Fibroblast of skin of scalp (primary cell): ENCODE measurements at regions not wholly inside any gene's neighbourhood (a gene's known extent, or its start where the extent isn't known, plus 50 kb on each side); places are given as distances from the start of the nearest gene placed in this dataset.

Experiments
- DNase-seq: peaks from one replicate; pipeline ENCODE4 v3.0.0-alpha.2; 2013

DNA sequence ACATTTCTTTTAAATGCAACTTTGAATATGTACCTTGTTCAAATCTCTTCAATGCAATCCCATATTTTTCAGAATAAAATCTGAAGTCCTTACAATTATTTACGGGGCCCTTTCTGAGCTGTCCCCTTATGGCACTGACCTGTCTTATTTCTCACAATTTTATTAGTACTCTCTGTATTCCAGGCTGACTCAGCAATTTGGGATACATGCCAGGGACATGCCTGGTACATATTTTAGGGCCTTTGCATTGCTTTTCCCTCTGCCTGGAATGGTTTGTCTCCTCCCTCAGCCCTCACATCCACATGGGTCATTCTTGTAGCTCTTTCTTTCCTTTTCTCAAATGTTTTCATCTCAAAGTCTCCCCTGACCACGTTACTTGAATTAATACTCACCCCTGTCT is 172.2 kb upstream of the TECRL start:
- peak; percentile 69 for DNase-seq

- DNase-seq: peak; percentile 13
Observed at GRCh38 chr4:64564126-64564525, 154.9 kb upstream of the TECRL start.

DNA sequence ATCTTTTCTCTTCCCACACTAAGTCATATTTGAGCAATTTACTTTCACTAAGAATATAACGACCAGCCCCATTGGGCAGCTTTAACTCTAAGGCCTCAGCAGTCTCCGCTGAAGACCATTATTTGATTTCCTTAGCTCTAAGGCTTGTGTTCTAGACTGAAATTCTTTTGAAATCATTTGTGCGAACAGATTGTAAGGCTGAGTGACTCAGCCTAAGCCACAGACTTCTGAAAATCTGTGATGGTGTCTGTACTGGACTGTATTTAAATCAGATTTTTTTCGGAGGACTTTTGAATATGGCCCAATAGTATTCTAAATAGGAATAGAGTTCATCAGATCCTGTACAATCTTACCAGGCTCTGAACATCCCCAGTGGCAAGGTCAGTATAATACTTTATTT is 150.3 kb upstream of the TECRL start:
- DNase-seq: no peak

DNA sequence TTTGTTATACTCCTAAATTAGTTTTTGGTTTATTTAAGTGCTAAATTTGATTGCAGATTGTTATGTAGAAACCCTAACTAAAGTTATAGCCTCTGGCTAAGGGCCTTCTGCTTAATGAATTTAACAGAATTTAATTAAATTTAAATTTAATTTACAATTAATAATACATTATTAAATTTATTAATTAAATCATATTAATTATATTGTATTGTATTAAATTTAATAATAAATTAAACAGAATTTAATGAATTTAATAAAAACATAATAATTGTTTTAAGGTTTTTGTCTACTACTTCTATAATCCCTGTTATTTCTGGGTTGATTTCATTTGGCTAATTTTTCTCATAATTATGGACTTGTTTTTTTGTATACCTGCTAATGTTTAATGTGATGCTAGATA is 141.9 kb upstream of the TECRL start:
- no peak for DNase-seq

GRCh38 chr4:64545593-64545992 is 136.3 kb upstream of the TECRL start:
- DNase-seq: no peak

DNA sequence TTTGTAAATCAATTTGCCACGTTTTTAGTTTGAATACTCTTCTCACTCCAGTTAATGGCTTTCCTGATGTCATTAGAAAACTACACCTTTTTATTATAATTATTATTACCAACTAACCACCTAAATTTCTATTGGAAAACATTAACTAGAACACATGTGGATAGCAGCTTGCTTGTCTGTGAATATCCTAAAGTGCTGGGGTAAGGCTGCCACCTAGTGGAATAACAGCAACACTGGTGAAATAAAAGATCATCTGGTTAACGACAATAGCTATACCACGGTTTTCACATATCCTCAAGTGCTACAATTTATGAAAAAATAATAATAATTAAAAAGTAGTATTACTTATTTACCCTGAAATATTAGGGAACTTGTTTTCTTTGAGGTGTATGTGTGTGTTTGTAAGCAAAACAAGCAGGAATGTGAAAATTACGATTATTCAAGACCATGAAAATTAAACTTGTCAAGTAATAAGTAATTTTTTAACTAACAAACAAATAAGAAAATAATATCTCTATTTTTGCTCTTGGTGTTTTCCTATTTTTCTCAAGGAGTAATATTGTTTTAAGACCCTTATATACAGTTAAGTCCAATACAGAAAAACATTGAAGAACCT is 130.1 kb upstream of the TECRL start:
- peak; percentile 61 for DNase-seq

- no peak for DNase-seq
Observed at GRCh38 chr4:64538219-64538618, 129.0 kb upstream of the TECRL start.

- DNase-seq: no peak
Observed at GRCh38 chr4:64533637-64534036, 124.4 kb upstream of the TECRL start.

GRCh38 chr4:64533159-64533558 is 123.9 kb upstream of the TECRL start:
- DNase-seq: no peak

DNA sequence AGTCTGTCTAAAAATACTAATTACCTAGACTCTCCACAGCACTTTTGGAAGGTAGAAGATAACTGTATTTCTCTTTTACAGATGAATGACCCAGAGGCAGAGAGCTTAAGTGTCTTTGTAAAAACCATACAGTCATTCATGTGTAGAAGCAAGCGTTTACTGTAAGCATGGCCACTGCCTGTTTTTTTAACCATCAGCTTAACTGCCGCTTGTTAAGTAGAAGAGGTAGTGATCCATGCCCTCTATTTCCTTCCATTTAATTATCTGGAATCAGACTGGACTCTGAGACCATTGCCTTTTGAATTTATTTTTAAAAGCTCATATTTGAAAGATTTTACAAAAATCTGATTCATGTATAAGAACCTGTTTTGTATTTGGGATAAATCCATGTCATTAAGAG is 111.2 kb upstream of the TECRL start:
- no peak for DNase-seq

GRCh38 chr4:64518600-64518999 is 109.3 kb upstream of the TECRL start:
- DNase-seq: no peak

- no peak for DNase-seq
Observed at GRCh38 chr4:64516176-64516575, 106.9 kb upstream of the TECRL start.

DNA sequence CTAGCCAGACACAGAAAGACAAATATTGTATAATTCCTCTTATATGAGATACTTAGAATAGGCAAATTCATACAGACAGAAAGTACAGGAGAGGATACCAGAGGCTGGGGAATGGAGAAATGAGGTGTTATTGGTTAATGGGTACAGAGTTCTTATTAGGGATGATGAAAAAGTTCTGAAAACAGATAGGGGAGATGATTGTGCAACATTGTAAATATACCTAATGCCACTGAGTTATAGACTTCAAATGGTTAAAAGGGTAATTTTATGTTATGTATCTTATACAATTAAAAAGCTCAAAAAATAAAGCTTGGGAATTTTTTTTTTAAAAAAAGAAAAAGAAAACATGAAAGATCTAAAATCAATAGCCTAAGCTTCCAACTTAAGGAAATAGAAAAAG is 98.8 kb upstream of the TECRL start:
- no peak for DNase-seq

- DNase-seq: no peak
Observed at GRCh38 chr4:64503945-64504675, 94.9 kb upstream of the TECRL start.

DNA sequence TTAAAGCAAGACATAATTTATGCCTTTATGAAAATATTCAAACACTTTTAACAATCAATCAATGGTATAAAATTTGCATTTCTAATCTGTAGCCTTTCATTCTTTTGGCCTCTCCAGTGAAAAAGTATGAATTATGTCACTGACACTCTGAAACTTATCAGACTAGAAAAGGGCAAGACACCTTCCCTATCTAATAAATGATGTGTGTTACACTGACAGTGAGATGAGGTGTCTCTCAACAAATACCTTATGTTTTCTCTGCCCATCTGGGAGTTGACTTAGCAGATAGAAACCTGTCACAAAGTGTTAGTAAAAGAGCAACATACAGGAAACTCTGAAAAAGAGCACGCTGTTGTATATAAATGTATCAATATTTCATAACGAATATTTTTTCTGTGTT is 94.2 kb upstream of the TECRL start:
- no peak for DNase-seq

- DNase-seq: peak; percentile 0
Observed at GRCh38 chr4:64497491-64497890, 88.2 kb upstream of the TECRL start.

DNA sequence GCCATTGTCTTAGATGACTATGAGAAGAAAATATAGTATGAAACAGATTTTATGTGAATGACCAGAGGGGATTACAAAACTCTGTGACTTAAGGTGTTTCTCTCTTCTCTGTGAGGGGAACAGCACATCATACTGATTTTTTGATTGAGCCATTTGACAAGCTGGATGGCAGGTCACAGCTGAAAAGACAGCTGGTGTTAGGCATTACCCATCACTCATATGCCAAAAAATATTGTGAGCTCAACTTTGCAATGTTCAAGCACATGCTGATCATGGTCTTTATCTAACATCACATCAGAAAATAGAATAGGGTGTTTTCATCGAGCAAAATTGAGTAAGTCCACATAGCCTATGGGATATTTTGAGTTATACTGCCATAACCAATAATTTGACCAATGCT is 86.7 kb upstream of the TECRL start:
- DNase-seq: no peak

DNA sequence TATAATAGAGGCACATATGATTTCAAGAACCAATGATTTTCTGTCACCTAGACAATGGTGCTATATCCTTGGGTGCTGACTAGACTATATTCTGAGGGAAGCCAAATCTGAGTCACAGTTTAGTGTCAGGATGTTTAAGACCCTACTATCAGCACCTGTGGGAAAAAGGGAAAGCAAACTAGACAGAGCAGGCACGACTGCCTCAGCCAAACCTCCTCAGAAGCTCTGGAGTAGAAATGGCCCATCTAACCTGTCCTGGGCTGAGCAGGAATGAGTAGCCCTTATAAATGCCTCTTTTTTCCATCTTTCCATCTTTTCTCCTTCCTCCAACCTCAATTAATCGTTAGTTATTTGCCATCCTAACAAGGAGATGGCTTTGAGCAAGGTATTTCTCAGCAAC is 80.4 kb upstream of the TECRL start:
- no peak for DNase-seq

DNA sequence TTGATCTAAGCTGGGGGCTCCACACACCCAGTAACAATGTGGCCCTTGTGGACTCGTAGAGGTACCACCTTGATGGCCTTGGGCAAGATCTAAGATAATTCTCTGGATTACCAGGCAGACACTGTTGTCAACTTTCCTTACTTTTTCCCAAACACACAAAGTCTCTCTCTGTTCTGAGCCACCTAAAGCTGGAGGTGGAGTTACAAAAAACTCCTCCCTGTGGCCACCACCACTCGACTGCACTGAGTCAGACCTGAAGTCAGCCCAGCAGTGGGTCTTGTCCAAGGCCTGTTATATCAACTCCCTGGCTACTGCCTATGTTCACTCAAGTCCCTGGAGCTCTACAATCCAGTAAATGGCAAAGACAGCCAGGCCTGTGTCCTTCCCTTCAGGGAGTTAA is 70.1 kb upstream of the TECRL start:
- no peak for DNase-seq

GRCh38 chr4:64477127-64477526 is 67.9 kb upstream of the TECRL start:
- no peak for DNase-seq

GRCh38 chr4:64465263-64465662 is 56.0 kb upstream of the TECRL start:
- DNase-seq: no peak

DNA sequence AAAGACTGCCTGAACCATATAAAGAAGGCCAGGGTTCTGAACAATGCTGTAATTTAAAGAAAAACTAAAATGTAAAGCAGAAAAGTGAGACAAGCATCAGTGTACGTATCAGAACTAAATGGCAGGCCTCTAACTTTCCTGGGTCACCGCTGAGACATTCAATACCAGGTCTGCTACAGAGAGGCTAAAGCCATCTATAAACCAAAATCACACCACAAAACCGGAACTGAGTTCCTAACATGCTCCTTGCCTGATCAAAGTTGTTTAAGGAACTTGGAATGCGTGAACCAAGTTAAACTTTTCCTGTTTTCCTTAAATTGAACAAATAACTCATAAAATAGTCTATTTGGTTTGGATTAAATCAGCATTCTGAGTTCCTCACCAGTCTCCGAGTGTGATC is 55.3 kb upstream of the TECRL start:
- DNase-seq: no peak
